Neural progenitor cell (in vitro differentiated cells): ENCODE measurements at regions not wholly inside any gene's neighbourhood (a gene's known extent, or its start where the extent isn't known, plus 50 kb on each side); places are given as distances from the start of the nearest gene placed in this dataset.
A peak's percentile ranks its signal among the peaks of the same experiment; 100 is the strongest.

ENCODE experiments used
- DNase-seq: peaks from one replicate; pipeline ENCODE4 v3.0.0-alpha.2; 2016; ENCODE audit warnings: low spot score
- H2AFZ ChIP-seq: fragments of 200-600 bp; sonication (generic); replicated peaks from 2 replicates; pipeline ENCODE4 v1.6.1; 2016; ENCODE audit warnings: antibody characterized with exemption
- H3F3A ChIP-seq: fragments of 200-600 bp; sonication (generic); 2 replicates; pipeline ENCODE4 v1.6.1; 2016; ENCODE audit warnings: antibody characterized with exemption, low read depth
- H3K27ac ChIP-seq: fragments of 200-600 bp; sonication (generic); 2 replicates; pipeline ENCODE4 v1.5.1; 2016; ENCODE audit warnings: mild to moderate bottlenecking
- H3K27me3 ChIP-seq: fragments of 200-600 bp; sonication (generic); 2 replicates; pipeline ENCODE4 v1.6.1; 2016; ENCODE audit warnings: mild to moderate bottlenecking, moderate library complexity
- H3K36me3 ChIP-seq: fragments of 200-600 bp; sonication (generic); 2 replicates; pipeline ENCODE4 v1.5.1; 2016
- H3K4me1 ChIP-seq: fragments of 200-600 bp; sonication (generic); 2 replicates; pipeline ENCODE4 v1.6.1; 2016; ENCODE audit warnings: mixed run types
- H3K4me2 ChIP-seq: fragments of 200-600 bp; sonication (generic); 2 replicates; pipeline ENCODE4 v1.6.1; 2016
- H3K4me3 ChIP-seq: fragments of 200-600 bp; sonication (generic); 2 replicates; pipeline ENCODE4 v1.5.1; 2016
- H3K79me2 ChIP-seq: fragments of 200-600 bp; sonication (generic); 2 replicates; pipeline ENCODE4 v1.6.1; 2016; ENCODE audit warnings: low read depth
- H3K9ac ChIP-seq: fragments of 200-600 bp; sonication (generic); 2 replicates; pipeline ENCODE4 v1.6.1; 2016
- H3K9me3 ChIP-seq: fragments of 200-600 bp; sonication (generic); 2 replicates; pipeline ENCODE4 v1.5.1; 2016; ENCODE audit warnings: low read depth
- H4K20me1 ChIP-seq: fragments of 200-600 bp; sonication (generic); 2 replicates; pipeline ENCODE4 v1.6.1; 2016; ENCODE audit warnings: low read depth
- H3K27ac Mint-ChIP-seq: 3 replicates; pipeline ENCODE4 v1.8.0; 2021; ENCODE audit warnings: mixed read lengths
- H3K27me3 Mint-ChIP-seq: 2 replicates; pipeline ENCODE4 v1.8.0; 2022; ENCODE audit warnings: low read depth, mild to moderate bottlenecking, inconsistent platforms, moderate library complexity, mixed read lengths; ENCODE audit not compliant: insufficient read depth
- H3K36me3 Mint-ChIP-seq: 3 replicates; pipeline ENCODE4 v1.8.0; 2021; ENCODE audit warnings: mixed read lengths
- H3K4me1 Mint-ChIP-seq: 3 replicates; pipeline ENCODE4 v1.8.0; 2021; ENCODE audit warnings: mixed read lengths
- H3K4me3 Mint-ChIP-seq: 3 replicates; pipeline ENCODE4 v1.8.0; 2021; ENCODE audit warnings: mild to moderate bottlenecking, moderate library complexity, mixed read lengths
- H3K9me3 Mint-ChIP-seq: 3 replicates; pipeline ENCODE4 v1.8.0; 2020; ENCODE audit warnings: mixed read lengths
- CTCF ChIP-seq: fragments of 200-600 bp; sonication (generic); IDR thresholded peaks from 2 replicates; pipeline ENCODE4 v1.5.1; 2017; ENCODE audit warnings: antibody characterized with exemption, mild to moderate bottlenecking
- EZH2 ChIP-seq: fragments of 200-600 bp; sonication (generic); IDR thresholded peaks from 2 replicates; pipeline ENCODE4 v1.6.1; 2017; ENCODE audit warnings: antibody characterized with exemption, mild to moderate bottlenecking, moderate library complexity
- EZH2phosphoT487 ChIP-seq: fragments of 200-600 bp; sonication (generic); IDR thresholded peaks from 2 replicates; pipeline ENCODE4 v1.6.1; 2017; ENCODE audit warnings: antibody characterized with exemption

DNA sequence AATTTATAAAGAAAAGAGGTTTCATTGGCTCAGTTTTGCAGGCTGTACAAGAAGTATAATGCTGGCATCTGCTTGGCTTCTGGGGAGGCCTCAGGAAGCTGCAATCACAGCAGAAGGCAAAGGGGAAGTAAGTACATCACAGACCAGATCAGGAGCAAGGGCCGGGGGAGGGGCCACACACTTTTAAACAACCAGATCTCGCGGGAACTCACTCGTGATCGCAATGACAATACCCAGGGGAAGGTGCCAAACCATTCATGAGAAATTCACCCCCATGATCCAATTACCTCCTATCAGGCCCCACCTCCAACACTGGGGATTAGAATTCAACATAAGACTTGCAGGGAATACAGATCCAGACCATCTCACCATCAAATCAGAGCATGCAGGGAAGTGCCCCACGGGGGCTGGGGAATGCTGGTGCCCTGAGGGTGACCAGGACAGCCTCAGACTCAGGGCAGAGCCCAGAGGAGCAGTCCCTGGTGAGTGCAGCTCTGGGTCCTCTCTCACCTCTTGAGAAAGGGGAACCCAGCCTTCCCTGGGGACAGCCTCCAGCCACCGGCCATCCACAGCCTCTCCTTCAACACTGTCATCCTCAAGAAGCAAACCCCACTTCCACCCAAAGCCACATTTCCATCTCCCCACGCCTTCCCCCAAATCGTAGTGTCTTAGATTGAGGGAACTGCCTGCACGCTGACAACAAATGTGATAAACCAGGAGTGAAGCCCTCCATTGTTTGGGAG is 80.7 kb downstream of the ANKRD60 start:
- DNase-seq = no peak
- Mint-ChIP-seq H3K27ac (peak overlapping the region; percentile 44), H3K27me3 (peaks cover 19% of the 10 kb centered on the region)

GRCh38 chr20:58146746-58147140 is 81.7 kb downstream of the ANKRD60 start:
- H3K36me3 Mint-ChIP-seq = no peaks in the 10 kb centered on the region
- H3K4me3 Mint-ChIP-seq = no peak overlapping the region
- Histone ChIP-seq H2AFZ (no peak overlapping the region), H3K79me2 (no peaks in the 10 kb centered on the region), H3K4me2 (no peak overlapping the region), H3K9me3 (no peaks in the 10 kb centered on the region), H3K36me3 (no peaks in the 10 kb centered on the region), H3K27ac (no peak overlapping the region), H4K20me1 (no peaks in the 10 kb centered on the region), H3K9ac (no peak overlapping the region), H3K4me3 (no peak overlapping the region), H3F3A (no peaks in the 10 kb centered on the region), H3K27me3 (peaks cover 29% of the 10 kb centered on the region), H3K4me1 (peaks cover 17% of the 10 kb centered on the region)
- no peak for DNase-seq
- peaks cover 22% of the 10 kb centered on the region for H3K27me3 Mint-ChIP-seq
- TF ChIP-seq EZH2phosphoT487 (no peak), CTCF (no peak), EZH2 (no peak)
- no peak overlapping the region for H3K27ac Mint-ChIP-seq
- peaks cover 13% of the 10 kb centered on the region for H3K4me1 Mint-ChIP-seq
- peaks cover 11% of the 10 kb centered on the region for H3K9me3 Mint-ChIP-seq

More for the DNA sequence above, 80.7 kb downstream of the ANKRD60 start:
- Histone ChIP-seq H3K27ac (no peak overlapping the region), H3K4me1 (peaks cover 17% of the 10 kb centered on the region), H3K9me3 (no peaks in the 10 kb centered on the region), H3K27me3 (peaks cover 29% of the 10 kb centered on the region), H3K4me2 (no peak overlapping the region), H4K20me1 (no peaks in the 10 kb centered on the region), H3K9ac (no peak overlapping the region), H3K79me2 (no peaks in the 10 kb centered on the region), H3K4me3 (no peak overlapping the region), H2AFZ (no peak overlapping the region), H3F3A (no peaks in the 10 kb centered on the region), H3K36me3 (no peaks in the 10 kb centered on the region)
- no peak for TF ChIP-seq EZH2
- no peak for TF ChIP-seq CTCF
- no peak for TF ChIP-seq EZH2phosphoT487
- H3K9me3 Mint-ChIP-seq = peaks cover 11% of the 10 kb centered on the region
- peaks cover 13% of the 10 kb centered on the region for H3K4me1 Mint-ChIP-seq
- H3K36me3 Mint-ChIP-seq = no peaks in the 10 kb centered on the region
- no peak overlapping the region for H3K4me3 Mint-ChIP-seq

- Histone ChIP-seq H4K20me1 (no peaks in the 10 kb centered on the region), H3F3A (no peaks in the 10 kb centered on the region), H2AFZ (no peak overlapping the region), H3K4me3 (no peak overlapping the region), H3K9ac (no peak overlapping the region), H3K4me1 (peaks cover 17% of the 10 kb centered on the region), H3K36me3 (no peaks in the 10 kb centered on the region), H3K9me3 (no peaks in the 10 kb centered on the region), H3K4me2 (peak overlapping the region; percentile 6), H3K27me3 (peaks cover 26% of the 10 kb centered on the region), H3K27ac (no peak overlapping the region), H3K79me2 (no peaks in the 10 kb centered on the region)
- Mint-ChIP-seq H3K36me3 (no peaks in the 10 kb centered on the region), H3K4me3 (no peak overlapping the region), H3K9me3 (peaks cover 11% of the 10 kb centered on the region), H3K27me3 (peaks cover 22% of the 10 kb centered on the region), H3K4me1 (peaks cover 12% of the 10 kb centered on the region), H3K27ac (no peak overlapping the region)
- TF ChIP-seq EZH2 = no peak
- TF ChIP-seq CTCF = no peak
- TF ChIP-seq EZH2phosphoT487 = no peak
- no peak for DNase-seq
These were observed 82.2 kb downstream of the ANKRD60 start for GRCh38 chr20:58146081-58146745.
